ENCODE measurements at regions not wholly inside any gene's neighbourhood (a gene's known extent, or its start where the extent isn't known, plus 50 kb on each side); places are given as distances from the start of the nearest gene placed in this dataset.

- no peak for DNase-seq
Measured at GRCh38 chr18:44370861-44371260, 309.8 kb upstream of the SETBP1 start.

- DNase-seq: no peak
Measured at GRCh38 chr18:44374966-44375365, 305.7 kb upstream of the SETBP1 start.

- peak; percentile 47 for DNase-seq
Measured at GRCh38 chr18:44386401-44386800, 294.3 kb upstream of the SETBP1 start.

- DNase-seq: no peak
Measured at GRCh38 chr18:44388329-44388728, 292.4 kb upstream of the SETBP1 start.

- DNase-seq: no peak
Measured at GRCh38 chr18:44392933-44393332, 287.8 kb upstream of the SETBP1 start.

GRCh38 chr18:44393406-44393805, 287.3 kb upstream of the SETBP1 start:
- no peak for DNase-seq

GRCh38 chr18:44396550-44396949, 284.1 kb upstream of the SETBP1 start:
- no peak for DNase-seq

- DNase-seq: no peak
Measured at GRCh38 chr18:44409071-44409470, 271.6 kb upstream of the SETBP1 start.

GRCh38 chr18:44409515-44409914, 271.2 kb upstream of the SETBP1 start:
- no peak for DNase-seq

- peak; percentile 24 for DNase-seq
Measured at GRCh38 chr18:44410740-44411139, 269.9 kb upstream of the SETBP1 start.

GRCh38 chr18:44411262-44411905, 269.3 kb upstream of the SETBP1 start:
- no peak for DNase-seq

- no peak for DNase-seq
Measured at GRCh38 chr18:44411976-44412375, 268.7 kb upstream of the SETBP1 start.

- DNase-seq: no peak
Measured at GRCh38 chr18:44423814-44424644, 256.7 kb upstream of the SETBP1 start.

GRCh38 chr18:44424645-44425035, 256.0 kb upstream of the SETBP1 start:
- no peak for DNase-seq

GRCh38 chr18:44425161-44425560, 255.5 kb upstream of the SETBP1 start:
- no peak for DNase-seq

GRCh38 chr18:44437603-44438002, 243.1 kb upstream of the SETBP1 start:
- no peak for DNase-seq

- DNase-seq: no peak
Measured at GRCh38 chr18:44450226-44450625, 230.5 kb upstream of the SETBP1 start.

GRCh38 chr18:44452346-44452745, 228.3 kb upstream of the SETBP1 start:
- no peak for DNase-seq

- no peak for DNase-seq
Measured at GRCh38 chr18:44453505-44453904, 227.2 kb upstream of the SETBP1 start.

- DNase-seq: no peak
Measured at GRCh38 chr18:44458777-44459176, 221.9 kb upstream of the SETBP1 start.

- no peak for DNase-seq
Measured at GRCh38 chr18:44464398-44465180, 216.1 kb upstream of the SETBP1 start.

- DNase-seq: no peak
Measured at GRCh38 chr18:44465381-44465841, 215.3 kb upstream of the SETBP1 start.

GRCh38 chr18:44466997-44467396, 213.7 kb upstream of the SETBP1 start:
- DNase-seq: no peak

- no peak for DNase-seq
Measured at GRCh38 chr18:44467718-44468117, 213.0 kb upstream of the SETBP1 start.
